HG03575 (cell line): ENCODE measurements at regions not wholly inside any gene's neighbourhood (a gene's known extent, or its start where the extent isn't known, plus 50 kb on each side); places are given as distances from the start of the nearest gene placed in this dataset.
"Not testable (repeated sequence)": the region's sequence is repeated elsewhere in the genome, so short reads cannot be mapped to it uniquely, and the experiment has no call there.

ENCODE experiments used
- ATAC-seq: cut with Tn5 transposase; IDR thresholded peaks from one replicate; pipeline ENCODE4 v1.9.1; 2021; ENCODE audit not compliant: unreplicated experiment, insufficient number of reproducible peaks, low FRiP score; ENCODE audit errors: extremely low read depth

DNA sequence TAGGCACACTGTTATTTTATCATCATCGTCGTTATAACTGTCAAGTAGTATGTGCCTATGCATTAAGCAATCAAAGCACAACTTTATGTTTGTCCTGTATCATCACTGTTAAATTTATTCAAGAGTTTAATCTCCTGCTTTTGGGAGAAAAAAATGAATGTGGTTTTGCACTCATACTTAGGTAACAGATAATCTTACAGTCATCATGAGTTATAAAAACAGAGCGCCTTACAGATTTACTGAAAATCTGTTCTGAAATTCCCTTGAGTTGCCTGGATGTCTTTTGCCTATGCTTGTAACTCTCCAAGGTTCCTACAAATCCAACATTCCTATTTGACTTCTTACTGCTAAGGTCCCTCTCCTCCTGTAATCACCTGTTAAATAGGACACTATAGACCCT, 307.3 kb downstream of the ZIC4 start:
- no peak for ATAC-seq

DNA sequence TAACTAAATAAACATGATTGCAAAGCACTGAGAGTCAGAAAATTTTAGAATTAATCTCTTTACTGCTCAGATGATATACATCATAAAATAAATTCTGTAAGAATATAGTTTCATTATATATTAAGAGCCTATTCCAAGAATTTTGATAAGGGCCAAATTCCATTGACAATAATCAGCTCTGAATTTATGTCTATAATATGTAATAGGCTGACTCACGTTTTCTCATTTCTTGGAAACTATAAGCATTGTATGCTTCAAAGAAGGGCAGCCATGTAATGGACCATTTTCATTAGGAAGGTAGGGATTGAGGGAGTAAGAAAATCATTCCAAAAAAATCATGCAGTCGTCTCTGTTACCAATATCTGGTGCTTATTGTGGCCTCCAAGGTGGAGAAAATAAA, 315.9 kb downstream of the ZIC4 start:
- ATAC-seq = no peak

- no peak for ATAC-seq
Measured at GRCh38 chr3:147089286-147089685, 317.1 kb downstream of the ZIC4 start.

- not testable (repeated sequence) for ATAC-seq
Measured at GRCh38 chr3:147059500-147059899, 346.8 kb downstream of the ZIC4 start.

DNA sequence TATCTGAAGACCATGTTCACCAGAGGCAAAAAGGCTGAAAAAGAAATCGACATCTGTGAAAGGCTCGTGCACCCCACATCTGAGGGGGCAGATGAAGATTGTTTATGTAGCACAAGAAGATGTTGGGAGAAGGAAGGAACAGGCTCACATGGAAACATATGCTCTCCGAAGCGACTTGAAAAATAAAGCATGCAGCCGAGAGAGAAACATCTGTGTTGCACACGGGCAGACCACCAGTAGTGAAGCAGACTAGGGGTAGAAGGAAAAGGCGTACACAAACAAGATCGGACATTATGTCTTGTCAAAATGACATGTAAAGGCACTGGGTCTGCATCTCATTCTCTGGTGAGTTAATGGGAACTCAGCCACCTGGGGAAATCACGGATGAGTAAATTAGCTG, 356.5 kb downstream of the ZIC4 start:
- ATAC-seq = no peak

DNA sequence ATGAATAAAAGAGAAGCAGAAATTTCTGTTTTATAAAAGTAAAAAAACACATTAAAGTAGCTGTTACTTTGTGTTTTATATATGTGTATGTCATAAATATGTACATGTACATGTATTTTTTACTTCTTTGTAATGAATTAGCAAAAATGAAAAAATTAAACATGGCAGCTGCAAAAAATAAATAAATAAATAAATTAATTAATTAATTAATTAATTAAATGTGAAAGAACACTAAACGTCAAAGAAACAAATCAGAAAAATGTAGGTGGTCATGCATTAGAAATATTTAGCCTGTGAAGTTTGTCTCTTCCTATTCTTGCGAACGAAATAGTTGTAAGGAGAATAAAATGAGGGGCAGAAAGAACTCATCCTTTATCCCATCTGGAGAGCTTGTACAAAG, 357.0 kb downstream of the ZIC4 start:
- no peak for ATAC-seq

DNA sequence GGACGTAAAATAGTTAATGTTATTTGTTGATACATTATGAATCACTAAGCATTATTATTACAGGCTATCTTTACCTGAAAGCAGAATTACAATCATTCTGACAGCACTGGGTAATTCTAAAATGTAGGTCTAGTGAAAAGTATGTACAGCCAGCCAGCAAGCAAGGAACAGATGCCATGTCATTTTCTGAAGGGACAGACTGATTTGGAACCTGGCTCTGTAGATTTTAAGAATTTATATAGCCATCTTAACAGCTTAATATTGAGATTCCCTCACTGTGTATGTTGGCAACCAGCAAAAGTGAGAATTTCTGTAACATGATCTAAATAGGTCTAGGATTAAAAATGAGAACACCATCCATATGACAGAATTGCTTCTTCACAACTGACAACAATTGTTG, 359.4 kb downstream of the ZIC4 start:
- no peak for ATAC-seq

DNA sequence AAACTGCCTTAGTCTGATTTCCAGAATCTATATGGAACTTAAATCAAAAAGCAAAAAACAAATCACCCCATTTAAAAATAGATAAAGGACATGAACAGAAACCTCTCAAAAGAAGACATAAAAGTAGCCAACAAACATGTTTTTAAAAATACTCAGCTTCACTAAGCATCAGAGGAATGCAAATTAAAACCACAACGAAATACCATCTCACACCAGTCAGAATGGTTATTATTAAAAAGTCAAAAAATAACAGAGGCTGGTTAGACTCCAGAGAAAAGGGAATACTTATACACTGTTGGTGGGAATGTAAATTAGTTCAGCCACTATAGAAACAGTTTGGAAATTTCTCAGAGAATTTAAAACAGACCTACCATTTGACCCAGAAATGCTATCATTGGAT, 367.9 kb downstream of the ZIC4 start:
- ATAC-seq = no peak

DNA sequence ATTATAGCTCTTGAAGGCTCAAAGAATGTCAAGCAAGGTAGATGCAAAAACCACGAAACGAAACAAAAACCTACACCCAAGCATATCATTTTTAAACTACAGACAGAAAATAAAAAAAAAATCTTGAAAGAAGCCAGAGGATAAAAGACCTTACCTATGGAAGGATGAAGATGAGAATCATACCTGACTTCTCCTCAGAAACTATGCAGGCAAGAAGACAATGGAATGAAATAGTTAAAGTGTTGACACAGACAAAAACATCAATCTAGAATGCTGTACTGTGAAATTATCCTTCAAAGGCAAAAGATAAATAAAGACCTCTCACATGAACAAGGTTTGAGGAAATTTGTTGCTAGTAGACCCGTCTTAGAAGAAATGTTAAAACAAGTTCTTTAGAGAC, 372.0 kb downstream of the ZIC4 start:
- no peak for ATAC-seq

DNA sequence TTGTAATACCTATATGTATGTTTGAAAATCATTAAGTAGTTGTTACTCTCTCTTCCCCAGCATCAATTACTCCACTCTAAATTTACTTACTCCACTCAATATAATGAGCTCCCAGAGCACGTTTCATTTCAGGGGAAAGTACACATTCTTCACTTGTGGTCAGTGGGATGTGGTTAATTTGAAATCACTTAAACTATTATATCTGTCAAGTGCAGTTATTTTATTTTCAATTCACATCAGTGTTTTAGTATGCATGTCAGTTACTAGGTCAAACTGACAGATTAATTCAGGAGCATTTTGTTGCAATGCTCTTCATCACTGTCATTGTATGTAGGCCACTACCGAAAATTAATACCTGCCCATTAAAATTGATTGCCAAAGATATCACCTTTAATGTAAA, 376.1 kb downstream of the ZIC4 start:
- ATAC-seq = no peak

DNA sequence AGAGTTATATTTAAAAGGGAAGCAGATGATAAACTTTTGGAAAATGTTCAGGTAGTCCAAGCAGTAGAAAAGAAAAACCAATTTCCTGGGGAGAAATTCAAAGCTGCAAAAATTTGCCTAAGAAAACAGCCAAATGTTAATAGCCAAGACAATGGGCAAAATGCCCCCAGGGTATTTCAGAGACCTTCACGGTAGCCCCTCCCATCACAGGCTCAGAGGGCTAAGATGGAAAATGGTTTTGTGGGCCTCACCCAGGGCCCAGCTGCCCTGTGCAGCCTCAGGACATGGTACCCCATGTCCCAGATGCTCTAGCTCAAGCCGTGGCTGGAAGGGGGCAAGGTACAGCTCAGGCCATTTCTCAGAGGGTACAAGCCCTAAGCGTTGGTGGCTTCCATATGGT, 391.0 kb downstream of the ZIC4 start:
- ATAC-seq = no peak

GRCh38 chr3:147008886-147009285, 397.5 kb downstream of the ZIC4 start:
- no peak for ATAC-seq

DNA sequence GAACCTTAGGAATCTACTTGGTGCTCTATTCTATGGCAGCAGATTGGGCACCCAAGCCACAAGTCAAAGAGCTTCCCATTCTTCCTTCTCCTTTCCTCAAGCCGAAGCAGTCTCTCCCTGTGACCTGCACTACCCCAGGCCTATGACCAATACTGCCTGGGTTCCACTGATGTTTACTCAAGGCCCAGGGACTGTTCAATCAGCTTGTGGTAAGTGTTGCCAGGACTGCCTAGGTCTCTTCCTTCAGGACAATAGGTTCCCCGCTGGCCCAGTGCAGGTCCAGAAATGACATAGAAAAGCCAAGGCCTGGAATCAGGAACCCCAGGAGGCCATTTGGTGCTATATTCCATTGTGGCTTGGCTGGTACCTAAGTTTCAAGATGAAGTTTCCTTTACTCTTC, 397.9 kb downstream of the ZIC4 start:
- no peak for ATAC-seq

DNA sequence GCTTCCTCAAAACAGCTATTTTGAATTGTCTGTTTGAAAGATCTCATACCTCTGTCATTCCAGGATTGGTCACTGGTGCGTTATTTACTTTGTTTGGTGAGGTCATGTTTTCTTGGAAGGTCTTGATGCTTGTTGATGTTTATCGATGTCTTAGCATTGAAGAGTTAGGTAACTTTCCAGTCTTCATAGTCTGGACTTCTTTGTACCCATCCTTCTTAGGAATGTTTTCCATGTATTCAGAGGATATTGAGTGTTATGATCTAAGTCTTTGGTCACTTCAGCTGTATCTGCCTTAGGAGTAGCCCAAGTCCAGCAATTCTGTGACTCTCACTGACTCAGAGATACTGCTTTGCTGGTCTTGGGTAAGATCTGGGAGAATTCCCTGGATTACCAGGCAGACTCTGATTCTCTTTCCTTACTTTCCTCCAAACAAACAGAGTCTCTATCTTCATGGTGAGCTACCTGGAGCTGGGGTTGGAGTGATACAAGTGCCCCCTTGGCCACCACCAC, 398.6 kb downstream of the ZIC4 start:
- ATAC-seq = no peak

- no peak for ATAC-seq
Measured at GRCh38 chr3:147002721-147003120, 397.6 kb upstream of the PLSCR5 start.

DNA sequence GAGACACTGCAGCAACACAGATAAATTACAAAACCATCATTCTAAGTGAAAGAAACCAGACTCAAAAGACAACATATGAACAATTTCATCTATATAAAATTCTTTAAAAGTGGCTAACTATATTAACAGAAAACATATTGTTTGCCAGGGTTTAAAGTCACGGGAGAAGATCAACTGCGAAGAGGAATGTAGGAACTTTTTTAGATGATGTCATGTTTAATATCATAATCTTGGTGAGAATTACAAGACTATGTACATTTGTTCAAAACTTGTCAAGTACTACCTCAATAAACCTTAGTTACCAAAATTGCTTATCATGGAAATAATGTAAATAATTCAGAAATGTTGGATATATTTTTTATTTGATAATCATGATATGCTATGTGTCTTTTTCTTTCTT, 395.1 kb upstream of the PLSCR5 start:
- no peak for ATAC-seq

DNA sequence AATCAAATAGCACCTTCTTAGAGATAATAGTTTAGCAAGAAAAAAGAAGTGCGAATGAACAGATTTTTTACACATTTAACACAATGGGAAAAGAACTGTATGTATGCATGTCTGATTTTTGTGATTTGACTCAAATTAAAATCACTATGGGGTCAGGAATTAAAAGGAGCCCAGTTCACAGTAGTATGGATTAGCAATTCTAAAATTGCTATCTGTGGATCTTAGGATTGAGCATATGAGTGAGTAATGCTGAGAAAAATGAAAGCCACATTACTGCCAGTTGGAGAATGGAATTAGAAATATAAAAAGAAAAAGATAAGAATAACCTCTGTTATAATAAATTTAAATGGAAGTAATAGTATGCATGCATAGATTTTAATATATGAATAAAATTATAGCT, 386.8 kb upstream of the PLSCR5 start:
- no peak for ATAC-seq

DNA sequence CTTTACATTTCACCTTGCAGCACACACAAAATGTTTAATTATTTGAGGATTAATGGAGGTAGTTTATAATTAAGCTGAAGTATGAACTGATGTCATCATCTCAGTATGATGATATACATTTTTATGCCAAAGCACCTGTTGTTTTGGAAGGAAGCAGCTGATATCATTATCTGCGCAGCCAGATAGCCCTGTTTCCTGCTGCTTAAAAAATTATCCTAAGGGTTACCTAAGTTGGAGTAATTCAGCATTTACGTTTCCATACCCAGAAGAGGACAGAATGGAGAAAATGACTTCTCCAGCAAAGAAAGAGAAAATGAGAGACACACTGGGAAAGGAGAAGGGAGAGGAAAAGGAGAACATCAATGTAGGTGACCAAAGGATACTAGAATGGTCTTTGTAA, 370.3 kb upstream of the PLSCR5 start:
- ATAC-seq = no peak

DNA sequence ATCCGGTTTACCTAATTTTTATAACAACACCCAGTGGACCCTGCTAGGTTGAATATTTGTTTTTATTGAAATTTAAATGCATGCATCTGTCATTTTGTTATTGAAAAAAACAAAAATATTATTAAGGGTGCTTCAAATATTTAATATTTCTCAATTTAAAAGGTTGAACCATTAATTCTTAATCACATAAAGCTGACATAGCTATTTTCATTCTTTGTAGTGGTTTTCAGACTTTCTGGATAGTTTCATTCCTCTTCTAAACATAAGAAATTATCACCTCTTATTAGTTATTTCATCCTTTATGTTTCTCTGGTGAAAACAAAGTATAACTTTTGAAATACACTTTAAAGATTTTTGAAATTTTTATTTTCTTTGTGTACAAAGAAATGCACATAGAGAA, 369.9 kb upstream of the PLSCR5 start:
- ATAC-seq = no peak

DNA sequence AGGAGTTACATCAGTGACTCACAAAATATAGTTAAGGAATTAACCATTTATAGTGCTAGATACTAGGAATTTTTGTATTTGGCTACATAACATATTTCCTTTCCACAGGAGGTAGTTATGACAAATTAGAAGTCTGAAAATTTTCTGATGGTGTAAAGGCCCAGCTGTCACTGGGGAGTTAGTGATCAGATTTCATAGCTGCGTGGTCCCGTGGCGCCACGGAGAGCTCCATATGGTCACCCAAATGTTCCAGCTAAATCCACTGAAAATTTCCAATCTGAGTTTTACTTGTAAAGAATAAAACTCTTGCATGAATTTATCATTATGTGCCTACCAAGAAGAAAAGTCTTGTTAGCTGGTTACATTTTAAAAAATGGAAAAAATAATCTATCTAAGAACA, 368.9 kb upstream of the PLSCR5 start:
- ATAC-seq = no peak

DNA sequence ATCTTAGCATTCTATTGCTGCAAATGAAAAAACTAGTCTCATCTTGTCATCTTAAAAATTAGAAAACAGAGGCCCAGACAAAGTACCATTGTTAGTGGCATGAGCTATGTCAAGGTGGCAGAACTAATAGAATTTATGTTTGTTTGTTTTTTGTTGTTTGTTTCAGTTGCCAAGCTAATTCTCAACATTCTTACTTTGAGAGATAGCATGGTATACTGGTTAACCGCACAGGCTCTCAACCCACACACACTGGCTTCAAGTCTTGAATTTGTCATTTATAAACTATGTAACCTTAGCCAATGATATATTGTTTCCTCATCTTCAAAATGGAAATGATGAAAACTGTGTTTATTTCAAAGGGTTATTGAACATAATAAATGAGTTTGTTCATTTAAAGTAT, 367.6 kb upstream of the PLSCR5 start:
- ATAC-seq = no peak

DNA sequence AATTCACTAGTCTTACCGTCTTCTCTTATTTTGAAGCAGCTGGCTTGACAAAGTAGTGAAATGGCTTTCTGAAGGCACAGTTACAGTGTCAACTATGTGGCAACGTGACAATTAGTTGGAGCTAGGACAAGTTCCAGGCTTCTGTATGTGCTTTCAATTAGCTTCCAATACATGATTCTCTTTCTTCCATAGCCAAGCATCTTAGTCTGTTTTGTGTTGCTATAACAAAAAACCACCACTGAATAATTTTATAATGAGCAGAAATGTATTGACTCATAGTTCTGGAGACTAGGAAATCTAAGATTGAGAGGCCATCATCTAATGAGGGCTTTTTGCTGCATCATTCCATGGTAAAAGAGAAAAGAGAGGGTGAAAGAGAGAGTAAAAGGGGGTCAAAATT, 365.1 kb upstream of the PLSCR5 start:
- ATAC-seq = no peak
